Left ventricle myocardium inferior (tissue), 1 donor: ENCODE measurements at regions not wholly inside any gene's neighbourhood (a gene's known extent, or its start where the extent isn't known, plus 50 kb on each side); places are given as distances from the start of the nearest gene placed in this dataset.
"Not testable (repeated sequence)": the region's sequence is repeated elsewhere in the genome, so short reads cannot be mapped to it uniquely, and the experiment has no call there.

Experiments
- DNase-seq: peaks from one replicate; pipeline ENCODE4 v3.0.0-alpha.2; 2020
- H3K27ac ChIP-seq: fragments of 200-600 bp; replicated peaks from 2 replicates; pipeline ENCODE4 v1.8.0; 2021
- H3K27me3 ChIP-seq: fragments of 200-600 bp; 2 replicates; pipeline ENCODE4 v1.8.0; 2021; ENCODE audit warnings: low read depth
- H3K36me3 ChIP-seq: fragments of 200-600 bp; 2 replicates; pipeline ENCODE4 v1.8.0; 2021
- H3K4me1 ChIP-seq: fragments of 200-600 bp; 2 replicates; pipeline ENCODE4 v1.8.0; 2021
- H3K4me3 ChIP-seq: fragments of 200-600 bp; 2 replicates; pipeline ENCODE4 v1.8.0; 2021; ENCODE audit warnings: mild to moderate bottlenecking, moderate library complexity
- H3K9me3 ChIP-seq: fragments of 200-600 bp; replicated peaks from 2 replicates; pipeline ENCODE4 v1.8.0; 2021
- intact Hi-C: fragments of 100-400 bp; cut with micrococcal nuclease; formaldehyde crosslinking; loops from one replicate; pipeline ENCODE4 v1.11.0; 2022
- TF ChIP-seq, protein P1 (sequence below): fragments of 200-600 bp; IDR thresholded peaks from 2 replicates; pipeline ENCODE4 v1.8.0; 2021; ENCODE audit warnings: antibody characterized with exemption, mild to moderate bottlenecking, borderline replicate concordance
- donor health status: DM: no; HTN: yes; CAD: no; lungs with severe emphysema.

DNA sequence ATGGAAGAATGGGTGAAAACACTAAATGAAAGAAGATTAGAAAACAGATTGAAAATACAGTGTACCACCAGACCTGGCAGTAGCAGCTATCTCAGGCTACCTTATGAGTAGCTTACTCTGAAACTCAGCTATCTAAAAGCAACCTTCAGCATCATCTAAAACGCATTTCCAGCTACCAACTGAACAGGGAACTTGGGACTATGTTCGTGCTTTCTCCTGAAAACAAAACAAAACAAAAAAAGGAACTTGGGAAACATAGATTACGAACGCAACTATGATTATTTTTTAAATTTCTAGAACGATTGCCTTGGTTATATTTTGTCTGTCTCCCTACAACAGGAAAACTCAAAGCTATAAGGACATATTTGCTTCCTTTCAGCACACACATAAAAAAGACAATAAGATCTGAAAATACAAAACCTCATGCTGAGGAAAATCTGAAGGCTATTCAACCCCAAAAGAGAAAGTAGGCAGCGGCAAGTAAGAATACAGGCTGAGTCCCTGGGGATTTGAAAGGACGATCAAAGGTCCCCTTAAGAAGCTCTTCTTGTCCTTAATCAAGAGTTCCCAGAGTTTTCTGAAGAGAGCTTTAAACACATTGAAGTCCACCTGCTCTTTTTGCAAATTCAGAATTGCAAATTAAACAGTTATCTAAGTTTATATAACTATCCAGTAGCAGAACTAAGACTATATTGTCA, 53.4 kb downstream of the OR2K2 start:
- Histone ChIP-seq H3K36me3 (no peaks in the 10 kb centered on the region), H3K4me3 (no peak overlapping the region), H3K27ac (no peak overlapping the region), H3K4me1 (no peaks in the 10 kb centered on the region), H3K27me3 (peaks cover 18% of the 10 kb centered on the region), H3K9me3 (no peaks in the 10 kb centered on the region)
- TF ChIP-seq, protein P1, sequence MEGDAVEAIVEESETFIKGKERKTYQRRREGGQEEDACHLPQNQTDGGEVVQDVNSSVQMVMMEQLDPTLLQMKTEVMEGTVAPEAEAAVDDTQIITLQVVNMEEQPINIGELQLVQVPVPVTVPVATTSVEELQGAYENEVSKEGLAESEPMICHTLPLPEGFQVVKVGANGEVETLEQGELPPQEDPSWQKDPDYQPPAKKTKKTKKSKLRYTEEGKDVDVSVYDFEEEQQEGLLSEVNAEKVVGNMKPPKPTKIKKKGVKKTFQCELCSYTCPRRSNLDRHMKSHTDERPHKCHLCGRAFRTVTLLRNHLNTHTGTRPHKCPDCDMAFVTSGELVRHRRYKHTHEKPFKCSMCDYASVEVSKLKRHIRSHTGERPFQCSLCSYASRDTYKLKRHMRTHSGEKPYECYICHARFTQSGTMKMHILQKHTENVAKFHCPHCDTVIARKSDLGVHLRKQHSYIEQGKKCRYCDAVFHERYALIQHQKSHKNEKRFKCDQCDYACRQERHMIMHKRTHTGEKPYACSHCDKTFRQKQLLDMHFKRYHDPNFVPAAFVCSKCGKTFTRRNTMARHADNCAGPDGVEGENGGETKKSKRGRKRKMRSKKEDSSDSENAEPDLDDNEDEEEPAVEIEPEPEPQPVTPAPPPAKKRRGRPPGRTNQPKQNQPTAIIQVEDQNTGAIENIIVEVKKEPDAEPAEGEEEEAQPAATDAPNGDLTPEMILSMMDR: no peak
- intact Hi-C loops: no loop called here
- DNase-seq: no peak

DNA sequence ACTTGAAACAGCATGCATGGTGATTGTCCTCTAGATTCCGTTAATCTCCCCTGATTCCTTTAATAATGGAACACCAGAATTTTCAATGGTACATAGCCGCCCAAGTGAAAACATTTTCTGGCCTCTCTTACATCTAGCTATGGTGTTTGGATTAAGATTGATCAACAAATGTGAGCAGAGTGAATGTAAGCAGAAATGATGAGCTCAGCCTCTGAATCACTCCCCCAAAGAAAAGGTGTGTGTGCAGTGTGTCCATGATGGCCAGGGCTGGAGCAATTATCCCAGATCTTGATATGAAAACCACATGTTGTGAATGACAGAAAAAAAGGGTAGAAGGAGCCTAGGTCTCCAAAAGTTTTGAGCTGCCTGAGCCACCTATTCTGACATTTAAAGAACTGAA, 55.3 kb downstream of the OR2K2 start:
- TF ChIP-seq, protein P1: no peak
- no peaks in the 10 kb centered on the region for H3K36me3 ChIP-seq
- no peak for DNase-seq
- no peak overlapping the region for H3K27ac ChIP-seq
- no peak overlapping the region for H3K4me3 ChIP-seq
- no peaks in the 10 kb centered on the region for H3K9me3 ChIP-seq
- intact Hi-C loops: no loop called here
- no peaks in the 10 kb centered on the region for H3K4me1 ChIP-seq
- peaks cover 13% of the 10 kb centered on the region for H3K27me3 ChIP-seq

DNA sequence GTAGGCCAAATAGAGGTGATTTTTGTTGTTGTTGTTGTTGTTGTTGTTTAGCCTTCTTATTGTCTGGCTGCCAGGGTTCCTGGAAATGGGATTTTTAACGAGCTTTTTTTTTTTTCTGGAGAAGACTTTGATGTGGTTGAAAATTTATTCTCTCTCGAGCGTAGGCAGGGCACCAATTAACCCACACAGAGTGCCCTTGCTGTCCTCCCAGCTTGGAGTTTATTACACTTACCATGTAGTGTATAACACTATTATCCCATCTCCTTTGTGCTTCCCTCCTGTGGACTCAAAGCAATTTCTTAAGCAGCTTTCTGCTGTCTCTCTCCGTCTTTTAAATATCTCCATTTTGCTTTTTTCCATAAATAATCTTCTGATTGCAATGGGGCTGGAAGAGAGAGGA, 57.4 kb downstream of the OR2K2 start:
- no peak for DNase-seq
- no peak overlapping the region for H3K27ac ChIP-seq
- H3K36me3 ChIP-seq: no peaks in the 10 kb centered on the region
- H3K4me1 ChIP-seq: no peaks in the 10 kb centered on the region
- TF ChIP-seq, protein P1: no peak
- intact Hi-C loops: no loop called here
- H3K27me3 ChIP-seq: peaks cover 9% of the 10 kb centered on the region
- no peak overlapping the region for H3K4me3 ChIP-seq
- H3K9me3 ChIP-seq: peaks cover 2% of the 10 kb centered on the region

DNA sequence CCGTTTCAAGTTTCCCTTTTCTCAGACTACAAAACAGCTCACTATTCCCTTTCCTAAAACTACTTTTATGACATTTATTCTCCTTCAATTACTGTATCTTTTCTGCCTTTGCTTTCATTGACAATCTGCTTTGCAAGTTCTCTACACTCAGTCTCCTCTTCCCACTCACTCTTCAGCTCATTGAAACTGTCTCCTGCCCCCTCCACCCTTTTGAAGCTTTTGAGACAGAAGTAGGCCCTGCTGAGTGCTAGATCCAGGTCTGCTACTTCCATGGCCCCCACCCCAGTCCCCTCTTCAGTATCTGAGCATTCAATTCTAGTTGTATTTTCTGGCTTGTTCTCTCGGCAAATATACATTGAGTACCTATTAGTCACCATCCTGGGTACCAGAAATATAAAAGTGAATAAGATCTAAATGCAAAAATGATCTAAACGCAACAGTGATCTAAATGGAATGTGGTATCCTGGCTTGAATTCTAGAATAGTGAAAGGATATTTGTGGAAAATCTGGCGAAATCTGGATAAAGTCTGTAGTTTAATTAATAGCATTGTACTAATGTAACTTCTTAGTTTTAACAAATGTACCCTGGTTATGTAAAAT, 58.4 kb downstream of the OR2K2 start:
- TF ChIP-seq, protein P1: no peak
- no peak overlapping the region for H3K4me3 ChIP-seq
- H3K36me3 ChIP-seq: no peaks in the 10 kb centered on the region
- no peak for DNase-seq
- intact Hi-C loops: no loop called here
- peaks cover 5% of the 10 kb centered on the region for H3K9me3 ChIP-seq
- H3K27me3 ChIP-seq: peaks cover 9% of the 10 kb centered on the region
- H3K4me1 ChIP-seq: no peaks in the 10 kb centered on the region
- H3K27ac ChIP-seq: no peak overlapping the region

DNA sequence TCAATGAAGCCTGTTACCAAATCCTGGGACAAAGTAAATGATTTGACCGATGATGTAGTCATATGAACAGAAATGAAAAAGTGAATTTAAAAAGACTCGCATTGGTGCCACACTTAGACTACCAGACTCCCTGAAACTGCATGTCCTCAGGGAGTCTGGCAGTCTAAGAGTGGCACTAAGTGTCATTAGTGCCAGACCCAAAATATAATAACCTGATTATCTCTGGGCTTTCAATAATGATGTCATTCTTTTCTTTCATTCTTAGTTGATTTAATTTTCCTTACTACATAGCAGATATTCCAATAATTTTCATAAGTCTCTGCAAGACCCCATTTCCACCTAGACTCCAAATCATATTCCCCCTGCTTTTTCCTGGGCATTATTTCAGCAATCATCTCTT, 59.0 kb downstream of the OR2K2 start:
- no peak for DNase-seq
- H3K36me3 ChIP-seq: no peaks in the 10 kb centered on the region
- H3K27ac ChIP-seq: no peak overlapping the region
- TF ChIP-seq, protein P1: no peak
- H3K4me1 ChIP-seq: no peaks in the 10 kb centered on the region
- H3K4me3 ChIP-seq: no peak overlapping the region
- H3K9me3 ChIP-seq: peaks cover 10% of the 10 kb centered on the region
- intact Hi-C loops: no loop called here
- H3K27me3 ChIP-seq: peaks cover 4% of the 10 kb centered on the region

DNA sequence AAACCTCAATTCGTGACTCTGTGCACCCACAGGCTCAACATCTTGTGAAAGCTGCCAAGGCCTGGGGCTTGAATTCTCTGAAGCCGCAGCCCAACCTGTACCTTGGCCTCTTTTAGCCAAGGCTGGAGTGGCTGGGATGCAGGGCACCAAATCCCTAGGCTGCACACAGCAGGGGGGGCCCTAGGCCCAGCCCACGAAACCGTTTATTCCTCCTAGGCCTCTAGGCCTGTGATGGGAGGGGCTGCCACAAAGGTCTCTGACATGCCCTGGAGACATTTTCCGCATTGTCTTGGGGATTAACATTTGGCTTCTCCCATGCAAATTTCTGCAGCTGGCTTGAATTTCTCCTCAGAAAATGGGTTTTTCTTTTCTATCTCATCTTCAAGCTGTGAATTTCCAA, 64.0 kb downstream of the OR2K2 start:
- intact Hi-C loops, H3K27ac ChIP-seq, H3K4me3 ChIP-seq, DNase-seq, H3K36me3 ChIP-seq, H3K4me1 ChIP-seq, H3K27me3 ChIP-seq: not testable (repeated sequence)
- H3K9me3 ChIP-seq: peaks cover 12% of the 10 kb centered on the region
